SK-N-MC (cell line): ENCODE measurements at regions not wholly inside any gene's neighbourhood (a gene's known extent, or its start where the extent isn't known, plus 50 kb on each side); places are given as distances from the start of the nearest gene placed in this dataset.

Experiments
- DNase-seq: peaks from one replicate; pipeline ENCODE4 v3.0.0-alpha.2; 2011; ENCODE audit warnings: low read depth, low spot score
- H3K27ac ChIP-seq: fragments of 200-600 bp; sonication (generic); 2 replicates; pipeline ENCODE4 v1.5.1; 2016; ENCODE audit warnings: mixed run types
- H3K36me3 ChIP-seq: fragments of 200-600 bp; sonication (generic); 2 replicates; pipeline ENCODE4 v1.6.1; 2017; ENCODE audit warnings: antibody characterized with exemption, low read length, mixed read lengths; ENCODE audit not compliant: insufficient read depth
- H3K4me3 ChIP-seq: fragments of 200-600 bp; sonication (generic); 2 replicates; pipeline ENCODE4 v1.5.1; 2016
- H3K9ac ChIP-seq: fragments of 200-600 bp; sonication (generic); 2 replicates; pipeline ENCODE4 v1.8.0; 2017; ENCODE audit warnings: mixed run types, mixed read lengths; ENCODE audit not compliant: insufficient read length
- H3K9me3 ChIP-seq: fragments of 200-600 bp; sonication (generic); 2 replicates; pipeline ENCODE4 v1.6.1; 2017; ENCODE audit warnings: low read depth, mild to moderate bottlenecking, antibody characterized with exemption, low read length, moderate library complexity, mixed read lengths
- EZH2 ChIP-seq: fragments of 200-600 bp; sonication (generic); IDR thresholded peaks from one replicate; pipeline ENCODE4 v1.6.1; 2017; ENCODE audit warnings: antibody characterized with exemption
- FOXP2 ChIP-seq: optimal IDR thresholded peaks from 2 replicates; pipeline ENCODE3; 2011; ENCODE audit warnings: mild to moderate bottlenecking, moderate library complexity; ENCODE audit not compliant: insufficient read depth; ENCODE audit errors: extremely low read length, control extremely low read depth
- POLR2AphosphoS5 ChIP-seq: IDR thresholded peaks from 2 replicates; pipeline ENCODE4 v1.6.1; 2012; ENCODE audit warnings: mild to moderate bottlenecking, low read depth, low read length, borderline replicate concordance

GRCh38 chr19:28044477-28044876 lies 1168.5 kb downstream of the UQCRFS1 start:
- no peak for TF ChIP-seq POLR2AphosphoS5
- H3K4me3 ChIP-seq = no peak overlapping the region
- DNase-seq = no peak

GRCh38 chr19:28042516-28042915 lies 1170.4 kb downstream of the UQCRFS1 start:
- H3K9ac ChIP-seq = no peak overlapping the region
- no peak overlapping the region for H3K27ac ChIP-seq
- no peak for TF ChIP-seq FOXP2
- TF ChIP-seq POLR2AphosphoS5 = no peak
- no peak for TF ChIP-seq EZH2
- H3K36me3 ChIP-seq = no peaks in the 10 kb centered on the region
- H3K9me3 ChIP-seq = no peaks in the 10 kb centered on the region
- no peak overlapping the region for H3K4me3 ChIP-seq
- no peak for DNase-seq

More at GRCh38 chr19:28044477-28044876, 1168.5 kb downstream of the UQCRFS1 start:
- no peak overlapping the region for H3K27ac ChIP-seq
- H3K9ac ChIP-seq = no peak overlapping the region
- no peaks in the 10 kb centered on the region for H3K9me3 ChIP-seq
- no peaks in the 10 kb centered on the region for H3K36me3 ChIP-seq

GRCh38 chr19:28039677-28040381 lies 1173.1 kb downstream of the UQCRFS1 start:
- no peak for DNase-seq
- H3K9me3 ChIP-seq = no peaks in the 10 kb centered on the region
- no peak overlapping the region for H3K4me3 ChIP-seq
- H3K36me3 ChIP-seq = no peaks in the 10 kb centered on the region
- H3K9ac ChIP-seq = no peak overlapping the region
- TF ChIP-seq POLR2AphosphoS5 = no peak
- TF ChIP-seq EZH2 = no peak
- TF ChIP-seq FOXP2 = no peak
- H3K27ac ChIP-seq = no peak overlapping the region

GRCh38 chr19:28037186-28037585 lies 1175.8 kb downstream of the UQCRFS1 start:
- no peak for DNase-seq
- Histone ChIP-seq H3K36me3 (no peaks in the 10 kb centered on the region), H3K27ac (no peak overlapping the region), H3K9me3 (no peaks in the 10 kb centered on the region), H3K9ac (no peak overlapping the region), H3K4me3 (no peak overlapping the region)
- no peak for TF ChIP-seq FOXP2

GRCh38 chr19:28036486-28036885 lies 1176.5 kb downstream of the UQCRFS1 start:
- Histone ChIP-seq H3K9me3 (no peaks in the 10 kb centered on the region), H3K9ac (no peak overlapping the region)

GRCh38 chr19:28034936-28035335 lies 1178.0 kb downstream of the UQCRFS1 start:
- H3K27ac ChIP-seq = no peak overlapping the region
- H3K4me3 ChIP-seq = no peak overlapping the region

More at GRCh38 chr19:28036486-28036885, 1176.5 kb downstream of the UQCRFS1 start:
- H3K27ac ChIP-seq = no peak overlapping the region
- TF ChIP-seq POLR2AphosphoS5 = no peak
- no peak for TF ChIP-seq EZH2
- no peak for TF ChIP-seq FOXP2
- H3K36me3 ChIP-seq = no peaks in the 10 kb centered on the region
- no peak overlapping the region for H3K4me3 ChIP-seq
- DNase-seq = no peak

GRCh38 chr19:28028881-28029444 lies 1184.0 kb downstream of the UQCRFS1 start:
- Histone ChIP-seq H3K27ac (no peak overlapping the region), H3K36me3 (no peaks in the 10 kb centered on the region), H3K9ac (no peak overlapping the region), H3K4me3 (no peak overlapping the region), H3K9me3 (no peaks in the 10 kb centered on the region)
- no peak for TF ChIP-seq EZH2
- TF ChIP-seq POLR2AphosphoS5 = no peak
- TF ChIP-seq FOXP2 = no peak
- DNase-seq = no peak

More at GRCh38 chr19:28034936-28035335, 1178.0 kb downstream of the UQCRFS1 start:
- H3K9me3 ChIP-seq = no peaks in the 10 kb centered on the region
- no peaks in the 10 kb centered on the region for H3K36me3 ChIP-seq
- H3K9ac ChIP-seq = no peak overlapping the region
- TF ChIP-seq FOXP2 = no peak
- no peak for TF ChIP-seq EZH2
- TF ChIP-seq POLR2AphosphoS5 = no peak
- no peak for DNase-seq

- Histone ChIP-seq H3K27ac (no peak overlapping the region), H3K36me3 (no peaks in the 10 kb centered on the region), H3K9me3 (no peaks in the 10 kb centered on the region), H3K9ac (no peak overlapping the region), H3K4me3 (no peak overlapping the region)
- TF ChIP-seq POLR2AphosphoS5 (no peak), EZH2 (no peak)
- no peak for DNase-seq
Measured at GRCh38 chr19:28027116-28027515, 1185.8 kb downstream of the UQCRFS1 start.

- Histone ChIP-seq H3K4me3 (no peak overlapping the region), H3K9me3 (no peaks in the 10 kb centered on the region), H3K36me3 (no peaks in the 10 kb centered on the region), H3K9ac (no peak overlapping the region), H3K27ac (no peak overlapping the region)
- no peak for DNase-seq
- TF ChIP-seq POLR2AphosphoS5 (no peak), EZH2 (no peak), FOXP2 (no peak)
Measured at GRCh38 chr19:28026636-28027035, 1186.3 kb downstream of the UQCRFS1 start.
